Caco-2 (cell line): ENCODE measurements at regions not wholly inside any gene's neighbourhood (a gene's known extent, or its start where the extent isn't known, plus 50 kb on each side); places are given as distances from the start of the nearest gene placed in this dataset.

ENCODE experiments used
- BruUV-seq: library from RNA; stranded (reverse); fragments of 400-500 nt; replicated peaks from 2 replicates; lab custom pipeline; 2021; lab: Mats Ljungman, UMichigan
- CTCF ChIA-PET: fragments of 300-600 bp; sonication (Branson Sonifier 250); formaldehyde crosslinking; loops from one replicate; lab custom pipeline; 2022; ENCODE audit warnings: antibody characterized with exemption; lab: Charles Lee
- POLR2A ChIA-PET: fragments of 300-600 bp; sonication (Branson Sonifier 250); formaldehyde crosslinking; loops from one replicate; lab custom pipeline; 2022; ENCODE audit warnings: antibody characterized with exemption; lab: Charles Lee
- DNase-seq, 2 experiments: peaks; one replicate each; pipeline versions ENCODE4 v3.0.0 to v3.0.0-alpha.2; 2020 to 2022
- H3K27me3 ChIP-seq: replicated peaks from 2 replicates; pipeline ENCODE4 v1.6.0; 2011; ENCODE audit warnings: low read length; ENCODE audit not compliant: control insufficient read depth, insufficient read depth
- H3K36me3 ChIP-seq: 2 replicates; pipeline ENCODE4 v1.5.1; 2011; ENCODE audit warnings: low read length; ENCODE audit not compliant: control insufficient read depth, insufficient read depth
- H3K4me1 ChIP-seq: fragments of 250-450 bp; sonication (Bioruptor Pico); 2 replicates; pipeline ENCODE4 v1.5.1; 2020; ENCODE audit warnings: mild to moderate bottlenecking
- H3K4me3 ChIP-seq: 2 replicates; pipeline ENCODE4 v1.5.1; 2011; ENCODE audit warnings: low read depth, mild to moderate bottlenecking, control low read depth, low read length
- H3K9me3 ChIP-seq: fragments of 250-450 bp; sonication (Bioruptor Pico); 2 replicates; pipeline ENCODE4 v1.5.1; 2020; ENCODE audit warnings: mild to moderate bottlenecking, moderate library complexity
- H3K27ac Mint-ChIP-seq: one replicate; pipeline ENCODE4 v1.8.0; 2022; ENCODE audit warnings: mixed read lengths; ENCODE audit not compliant: unreplicated experiment
- H3K27me3 Mint-ChIP-seq: one replicate; pipeline ENCODE4 v1.8.0; 2022; ENCODE audit warnings: mixed read lengths; ENCODE audit not compliant: insufficient read depth, unreplicated experiment
- H3K36me3 Mint-ChIP-seq: one replicate; pipeline ENCODE4 v1.8.0; 2022; ENCODE audit warnings: mild to moderate bottlenecking, mixed read lengths; ENCODE audit not compliant: insufficient read depth, unreplicated experiment
- H3K4me1 Mint-ChIP-seq: one replicate; pipeline ENCODE4 v1.8.0; 2022; ENCODE audit warnings: low read depth, mixed read lengths; ENCODE audit not compliant: unreplicated experiment
- H3K4me3 Mint-ChIP-seq: one replicate; pipeline ENCODE4 v1.8.0; 2022; ENCODE audit warnings: mild to moderate bottlenecking, moderate library complexity, mixed read lengths; ENCODE audit not compliant: unreplicated experiment
- H3K9me3 Mint-ChIP-seq: one replicate; pipeline ENCODE4 v1.8.0; 2022; ENCODE audit warnings: mixed read lengths; ENCODE audit not compliant: unreplicated experiment
- intact Hi-C: fragments of 100-400 bp; cut with micrococcal nuclease; formaldehyde crosslinking; loops from one replicate; pipeline ENCODE4 v1.10.0; 2022; ENCODE audit not compliant: unreplicated experiment
- TF ChIP-seq, protein P1 (sequence below), 2 experiments: fragments of 200-600 bp in 1 of 2; IDR thresholded peaks; 1 replicate in 1 of 2; 2 replicates in 1 of 2; pipeline versions ENCODE4 v1.5.1 to v1.8.0; 2011 to 2022; ENCODE audit warnings: antibody characterized with exemption in 1 of 2, control low read depth in 1 of 2, inconsistent platforms in 1 of 2, low read depth in 1 of 2, low read length in 1 of 2, mild to moderate bottlenecking in 1 of 2, moderate library complexity in 1 of 2; ENCODE audit not compliant: insufficient read depth in 1 of 2, severe bottlenecking in 1 of 2, unreplicated experiment in 1 of 2

DNA sequence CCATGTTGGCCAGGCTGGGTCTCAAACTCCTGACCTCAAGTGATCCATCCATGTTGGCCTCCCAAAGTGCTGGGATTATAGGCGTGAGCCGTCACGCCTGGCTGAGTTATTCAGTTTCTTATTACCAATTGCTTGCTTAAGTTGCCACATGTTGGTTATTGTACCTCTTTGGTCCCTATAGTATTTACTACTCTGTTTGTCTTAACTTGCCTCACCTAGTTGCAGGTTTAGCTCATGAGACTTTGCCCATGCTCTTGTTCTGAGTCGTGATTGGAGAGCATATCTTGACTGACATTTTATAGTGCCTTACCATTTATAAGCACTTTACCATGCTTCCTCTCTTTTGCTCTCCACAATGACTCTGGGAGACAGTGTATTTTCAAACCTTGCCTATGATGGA, 134.2 kb upstream of the HDGFL1 start:
- intact Hi-C loops = no loop called here
- no peaks in the 10 kb centered on the region for H3K27me3 ChIP-seq
- H3K4me3 Mint-ChIP-seq = no peak overlapping the region
- H3K4me1 Mint-ChIP-seq = no peaks in the 10 kb centered on the region
- CTCF ChIA-PET = no interaction called here
- no peaks in the 10 kb centered on the region for H3K9me3 ChIP-seq
- H3K4me1 ChIP-seq = no peaks in the 10 kb centered on the region
- H3K27ac Mint-ChIP-seq = no peak overlapping the region
- no peak for DNase-seq
- H3K36me3 ChIP-seq = no peaks in the 10 kb centered on the region
- no peaks in the 10 kb centered on the region for H3K36me3 Mint-ChIP-seq
- TF ChIP-seq, protein P1, sequence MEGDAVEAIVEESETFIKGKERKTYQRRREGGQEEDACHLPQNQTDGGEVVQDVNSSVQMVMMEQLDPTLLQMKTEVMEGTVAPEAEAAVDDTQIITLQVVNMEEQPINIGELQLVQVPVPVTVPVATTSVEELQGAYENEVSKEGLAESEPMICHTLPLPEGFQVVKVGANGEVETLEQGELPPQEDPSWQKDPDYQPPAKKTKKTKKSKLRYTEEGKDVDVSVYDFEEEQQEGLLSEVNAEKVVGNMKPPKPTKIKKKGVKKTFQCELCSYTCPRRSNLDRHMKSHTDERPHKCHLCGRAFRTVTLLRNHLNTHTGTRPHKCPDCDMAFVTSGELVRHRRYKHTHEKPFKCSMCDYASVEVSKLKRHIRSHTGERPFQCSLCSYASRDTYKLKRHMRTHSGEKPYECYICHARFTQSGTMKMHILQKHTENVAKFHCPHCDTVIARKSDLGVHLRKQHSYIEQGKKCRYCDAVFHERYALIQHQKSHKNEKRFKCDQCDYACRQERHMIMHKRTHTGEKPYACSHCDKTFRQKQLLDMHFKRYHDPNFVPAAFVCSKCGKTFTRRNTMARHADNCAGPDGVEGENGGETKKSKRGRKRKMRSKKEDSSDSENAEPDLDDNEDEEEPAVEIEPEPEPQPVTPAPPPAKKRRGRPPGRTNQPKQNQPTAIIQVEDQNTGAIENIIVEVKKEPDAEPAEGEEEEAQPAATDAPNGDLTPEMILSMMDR (IDR thresholded peaks at IDR 0.05; ENCODE audit: insufficient read depth in 1 of 2, low read depth in 1 of 2, low read length in 1 of 2, severe bottlenecking in 1 of 2, unreplicated experiment in 1 of 2) = no peak
- H3K27me3 Mint-ChIP-seq = no peaks in the 10 kb centered on the region
- no peaks in the 10 kb centered on the region for H3K9me3 Mint-ChIP-seq
- POLR2A ChIA-PET = no interaction called here
- BruUV-seq = no TSS peak
- H3K4me3 ChIP-seq = no peak overlapping the region

DNA sequence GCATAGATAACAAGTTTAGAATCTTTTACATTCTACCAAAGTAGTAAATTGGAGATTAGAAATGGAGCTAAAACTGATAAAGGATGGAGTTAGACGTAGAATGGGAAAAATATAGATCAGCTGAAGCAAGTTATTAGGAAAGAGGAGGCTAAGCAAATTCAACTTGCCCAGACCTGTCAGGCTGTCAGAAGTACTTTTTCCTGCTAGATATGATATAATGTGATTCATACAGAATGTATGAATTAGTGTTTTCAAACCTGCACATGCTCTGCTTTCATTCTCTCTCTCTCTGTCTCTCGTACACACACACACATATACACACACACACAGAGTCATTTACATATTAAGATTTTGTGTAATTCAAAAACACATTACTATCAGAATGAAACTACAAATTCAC, 133.2 kb upstream of the HDGFL1 start:
- intact Hi-C loops = no loop called here
- no peaks in the 10 kb centered on the region for H3K27me3 ChIP-seq
- H3K9me3 Mint-ChIP-seq = no peaks in the 10 kb centered on the region
- TF ChIP-seq, protein P1 (IDR thresholded peaks at IDR 0.05; ENCODE audit: insufficient read depth in 1 of 2, low read depth in 1 of 2, low read length in 1 of 2, severe bottlenecking in 1 of 2, unreplicated experiment in 1 of 2) = no peak
- H3K4me3 ChIP-seq = no peak overlapping the region
- no peaks in the 10 kb centered on the region for H3K27me3 Mint-ChIP-seq
- CTCF ChIA-PET = no interaction called here
- DNase-seq = no peak
- H3K27ac Mint-ChIP-seq = no peak overlapping the region
- H3K9me3 ChIP-seq = no peaks in the 10 kb centered on the region
- BruUV-seq = no TSS peak
- H3K4me1 Mint-ChIP-seq = no peaks in the 10 kb centered on the region
- POLR2A ChIA-PET = no interaction called here
- H3K4me1 ChIP-seq = no peaks in the 10 kb centered on the region
- no peaks in the 10 kb centered on the region for H3K36me3 ChIP-seq
- H3K36me3 Mint-ChIP-seq = no peaks in the 10 kb centered on the region
- no peak overlapping the region for H3K4me3 Mint-ChIP-seq

DNA sequence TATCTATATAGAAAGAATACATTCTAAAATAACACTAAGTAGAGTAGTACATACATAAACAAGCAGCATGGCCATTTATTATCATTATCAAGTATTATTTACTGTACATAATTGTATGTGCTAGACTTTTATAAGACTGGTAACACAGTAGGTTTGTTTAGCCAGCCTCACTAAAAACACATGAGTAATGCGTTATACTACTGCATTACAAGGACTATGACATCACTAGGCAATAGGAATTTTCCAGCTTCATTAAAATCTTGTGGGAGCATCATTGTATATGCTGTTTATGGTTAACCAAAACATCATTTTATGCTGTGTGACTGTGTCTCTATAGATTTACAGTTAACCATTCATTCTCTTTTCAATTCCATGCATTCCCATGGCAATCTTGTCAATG, 131.7 kb upstream of the HDGFL1 start:
- no peaks in the 10 kb centered on the region for H3K27me3 Mint-ChIP-seq
- ChIA-PET POLR2A (no interaction called here), CTCF (no interaction called here)
- H3K36me3 Mint-ChIP-seq = no peaks in the 10 kb centered on the region
- H3K4me3 Mint-ChIP-seq = no peak overlapping the region
- Histone ChIP-seq H3K27me3 (no peaks in the 10 kb centered on the region), H3K36me3 (no peaks in the 10 kb centered on the region), H3K9me3 (no peaks in the 10 kb centered on the region), H3K4me1 (no peaks in the 10 kb centered on the region), H3K4me3 (no peak overlapping the region)
- H3K27ac Mint-ChIP-seq = no peak overlapping the region
- DNase-seq = no peak
- H3K9me3 Mint-ChIP-seq = no peaks in the 10 kb centered on the region
- TF ChIP-seq, protein P1 (IDR thresholded peaks at IDR 0.05; ENCODE audit: insufficient read depth in 1 of 2, low read depth in 1 of 2, low read length in 1 of 2, severe bottlenecking in 1 of 2, unreplicated experiment in 1 of 2) = no peak
- no peaks in the 10 kb centered on the region for H3K4me1 Mint-ChIP-seq
- intact Hi-C loops = no loop called here
- BruUV-seq = no TSS peak
